Right ventricle myocardium inferior (tissue), 1 donor: ENCODE measurements at regions not wholly inside any gene's neighbourhood (a gene's known extent, or its start where the extent isn't known, plus 50 kb on each side); places are given as distances from the start of the nearest gene placed in this dataset.
"Not testable (repeated sequence)": the region's sequence is repeated elsewhere in the genome, so short reads cannot be mapped to it uniquely, and the experiment has no call there.

Source experiments
- ATAC-seq: fragments of 200-7000 bp; cut with Tn5 transposase; one replicate; pipeline ENCODE4 v1.9.1; 2020; ENCODE audit warnings: mild to moderate bottlenecking, moderate library complexity
- DNase-seq: peaks from one replicate; pipeline ENCODE4 v3.0.0; 2021; ENCODE audit errors: missing footprints
- intact Hi-C: fragments of 100-400 bp; cut with DNase I; formaldehyde crosslinking; loops from one replicate; pipeline ENCODE4 v1.11.0; 2022
- donor health status: DM: no; HTN: yes; CAD: no; lungs with severe emphysema.

- ATAC-seq (no peak), DNase-seq (no peak)
- intact Hi-C loops, result no loop called here
Measured at GRCh38 chr11:28939381-28939780, 831.2 kb downstream of the METTL15 start.

GRCh38 chr11:28938091-28938490 lies 829.9 kb downstream of the METTL15 start:
- no peak for ATAC-seq

GRCh38 chr11:28932940-28933339 lies 824.8 kb downstream of the METTL15 start:
- DNase-seq (no peak), ATAC-seq (no peak)
- intact Hi-C loops, result no loop called here

More at GRCh38 chr11:28938091-28938490, 829.9 kb downstream of the METTL15 start:
- intact Hi-C loops, result no loop called here
- no peak for DNase-seq

- intact Hi-C loops, result no loop called here
- DNase-seq (no peak), ATAC-seq (no peak)
Measured at GRCh38 chr11:28924004-28924403, 815.8 kb downstream of the METTL15 start.

- ATAC-seq, result no peak
- intact Hi-C loops, result no loop called here
- no peak for DNase-seq
Measured at GRCh38 chr11:28922386-28922981, 814.3 kb downstream of the METTL15 start.

GRCh38 chr11:28919194-28919593 lies 811.0 kb downstream of the METTL15 start:
- no peak for ATAC-seq
- DNase-seq, result no peak
- intact Hi-C loops, result no loop called here

- no peak for DNase-seq
- ATAC-seq, result no peak
- intact Hi-C loops, result no loop called here
Measured at GRCh38 chr11:28913883-28914282, 805.7 kb downstream of the METTL15 start.

GRCh38 chr11:28911829-28912228 lies 803.6 kb downstream of the METTL15 start:
- intact Hi-C loops, result no loop called here

GRCh38 chr11:28910926-28911325 lies 802.7 kb downstream of the METTL15 start:
- DNase-seq (no peak), ATAC-seq (no peak)
- intact Hi-C loops, result no loop called here

More at GRCh38 chr11:28911829-28912228, 803.6 kb downstream of the METTL15 start:
- DNase-seq, result no peak
- no peak for ATAC-seq

GRCh38 chr11:28903716-28904115 lies 795.5 kb downstream of the METTL15 start:
- DNase-seq (no peak), ATAC-seq (no peak)
- intact Hi-C loops, result no loop called here

- ATAC-seq (no peak), DNase-seq (no peak)
- intact Hi-C loops, result no loop called here
Measured at GRCh38 chr11:28900427-28900826, 792.2 kb downstream of the METTL15 start.

- ATAC-seq (no peak), DNase-seq (no peak)
- intact Hi-C loops, result no loop called here
Measured at GRCh38 chr11:28899706-28900105, 791.5 kb downstream of the METTL15 start.

- not testable (repeated sequence) for ATAC-seq, DNase-seq
Measured at GRCh38 chr11:28890601-28891040, 782.4 kb downstream of the METTL15 start.

GRCh38 chr11:28887681-28888080 lies 779.5 kb downstream of the METTL15 start:
- intact Hi-C loops, result no loop called here
- DNase-seq (no peak), ATAC-seq (no peak)

More at GRCh38 chr11:28890601-28891040, 782.4 kb downstream of the METTL15 start:
- intact Hi-C loops, result not testable (repeated sequence)

GRCh38 chr11:28879869-28880268 lies 771.7 kb downstream of the METTL15 start:
- intact Hi-C loops, result no loop called here
- ATAC-seq (no peak), DNase-seq (no peak)

- intact Hi-C loops, result no loop called here
- no peak for ATAC-seq
- DNase-seq, result no peak
Measured at GRCh38 chr11:28878025-28878424, 769.8 kb downstream of the METTL15 start.

- intact Hi-C loops, result no loop called here
Measured at GRCh38 chr11:28877340-28877739, 769.2 kb downstream of the METTL15 start.

GRCh38 chr11:28874706-28875105 lies 766.5 kb downstream of the METTL15 start:
- intact Hi-C loops, result no loop called here
- ATAC-seq (no peak), DNase-seq (no peak)

More at GRCh38 chr11:28877340-28877739, 769.2 kb downstream of the METTL15 start:
- ATAC-seq (no peak), DNase-seq (no peak)

- no peak for DNase-seq
- intact Hi-C loops, result no loop called here
Measured at GRCh38 chr11:28871090-28871489, 762.9 kb downstream of the METTL15 start.

GRCh38 chr11:28863422-28863821 lies 755.2 kb downstream of the METTL15 start:
- intact Hi-C loops, result no loop called here
- ATAC-seq, result no peak

More at GRCh38 chr11:28871090-28871489, 762.9 kb downstream of the METTL15 start:
- no peak for ATAC-seq

GRCh38 chr11:28860893-28861292 lies 752.7 kb downstream of the METTL15 start:
- ATAC-seq, result no peak
- no peak for DNase-seq
- intact Hi-C loops, result no loop called here

More at GRCh38 chr11:28863422-28863821, 755.2 kb downstream of the METTL15 start:
- no peak for DNase-seq
